CD8-positive, alpha-beta memory T cell (primary cell): ENCODE measurements at regions not wholly inside any gene's neighbourhood (a gene's known extent, or its start where the extent isn't known, plus 50 kb on each side); places are given as distances from the start of the nearest gene placed in this dataset.

Source experiments
- CTCF ChIA-PET: fragments of 350-600 bp; sonication (Branson Sonifier 250); formaldehyde crosslinking; loops from one replicate; lab custom pipeline; 2021; ENCODE audit warnings: antibody characterized with exemption; lab: Charles Lee
- POLR2A ChIA-PET: fragments of 350-600 bp; sonication (Branson Sonifier 250); formaldehyde crosslinking; loops from one replicate; lab custom pipeline; 2021; ENCODE audit warnings: antibody characterized with exemption; lab: Charles Lee
- DNase-seq, 5 donors: peaks; one replicate each; pipeline versions ENCODE4 v3.0.0 to v3.0.0-alpha.2; 2020 to 2022; ENCODE audit warnings: mixed read lengths in 1 of 5
- H3K27ac ChIP-seq: one replicate; pipeline ENCODE4 v1.7.0; 2013; ENCODE audit warnings: low read depth, mild to moderate bottlenecking, low read length, moderate library complexity
- H3K27me3 ChIP-seq: 2 replicates; pipeline ENCODE4 v1.7.0; 2013; ENCODE audit warnings: low read length, mild to moderate bottlenecking; ENCODE audit not compliant: insufficient read depth, poor library complexity, severe bottlenecking
- H3K36me3 ChIP-seq: 2 replicates; pipeline ENCODE4 v1.7.0; 2013; ENCODE audit warnings: mild to moderate bottlenecking, low read length, moderate library complexity; ENCODE audit not compliant: insufficient read depth
- H3K4me1 ChIP-seq: 2 replicates; pipeline ENCODE4 v1.7.0; 2013; ENCODE audit warnings: mild to moderate bottlenecking, low read length, moderate library complexity; ENCODE audit not compliant: insufficient read depth
- H3K4me3 ChIP-seq: 2 replicates; pipeline ENCODE4 v1.7.0; 2013; ENCODE audit warnings: mild to moderate bottlenecking, low read length
- H3K9me3 ChIP-seq: 2 replicates; pipeline ENCODE4 v1.7.0; 2013; ENCODE audit warnings: mild to moderate bottlenecking, low read length
- H3K27ac Mint-ChIP-seq, 8 donors: one replicate each; pipeline ENCODE4 v1.8.0; 2020 to 2021; ENCODE audit warnings: mixed read lengths in 8 of 8, mild to moderate bottlenecking in 6 of 8, inconsistent platforms in 3 of 8, moderate library complexity in 3 of 8
- H3K27me3 Mint-ChIP-seq, 2 donors: one replicate each; pipeline ENCODE4 v1.8.0; 2020 to 2021; ENCODE audit warnings: mixed read lengths in 2 of 2, mild to moderate bottlenecking in 1 of 2, moderate library complexity in 1 of 2
- H3K36me3 Mint-ChIP-seq, 3 donors: one replicate each; pipeline ENCODE4 v1.8.0; 2020 to 2021; ENCODE audit warnings: mixed read lengths in 3 of 3, inconsistent platforms in 1 of 3, mild to moderate bottlenecking in 1 of 3
- H3K4me1 Mint-ChIP-seq, 3 donors: one replicate each; pipeline ENCODE4 v1.8.0; 2020 to 2021; ENCODE audit warnings: mixed read lengths in 3 of 3, inconsistent platforms in 1 of 3, mild to moderate bottlenecking in 1 of 3
- H3K4me3 Mint-ChIP-seq, 7 donors: one replicate each; pipeline ENCODE4 v1.8.0; 2020 to 2021; ENCODE audit warnings: mixed read lengths in 7 of 7, mild to moderate bottlenecking in 6 of 7, moderate library complexity in 4 of 7, inconsistent platforms in 2 of 7
- H3K9me3 Mint-ChIP-seq, 5 donors: one replicate each; pipeline ENCODE4 v1.8.0; 2020 to 2022; ENCODE audit warnings: mixed read lengths in 5 of 5, mild to moderate bottlenecking in 3 of 5, moderate library complexity in 2 of 5, inconsistent platforms in 1 of 5

- Histone ChIP-seq H3K27ac (no peak overlapping the region), H3K4me1 (no peaks in the 10 kb centered on the region), H3K4me3 (no peak overlapping the region), H3K9me3 (no peaks in the 10 kb centered on the region), H3K27me3 (no peaks in the 10 kb centered on the region), H3K36me3 (no peaks in the 10 kb centered on the region)
- ChIA-PET POLR2A (no interaction called here), CTCF (no interaction called here)
- no peaks in the 10 kb centered on the region for H3K4me1 Mint-ChIP-seq
- DNase-seq, result no peak
- H3K9me3 Mint-ChIP-seq, result peaks cover 0 to 13% (median 3%) of the 10 kb centered on the region in 5 donors
- H3K4me3 Mint-ChIP-seq, result no peak overlapping the region
- H3K27me3 Mint-ChIP-seq, result no peaks in the 10 kb centered on the region
- H3K36me3 Mint-ChIP-seq, result no peaks in the 10 kb centered on the region
- H3K27ac Mint-ChIP-seq, result no peak overlapping the region
Observed at GRCh38 chr21:24210130-24210529, 1397.2 kb downstream of the MRPL39 start.

- Histone ChIP-seq H3K36me3 (no peaks in the 10 kb centered on the region), H3K27me3 (no peaks in the 10 kb centered on the region), H3K4me3 (no peak overlapping the region), H3K9me3 (no peaks in the 10 kb centered on the region), H3K4me1 (no peaks in the 10 kb centered on the region), H3K27ac (no peak overlapping the region)
- no peaks in the 10 kb centered on the region for H3K27me3 Mint-ChIP-seq
- CTCF ChIA-PET, result no interaction called here
- H3K4me3 Mint-ChIP-seq, result no peak overlapping the region
- peaks cover 0 to 13% (median 3%) of the 10 kb centered on the region in 5 donors for H3K9me3 Mint-ChIP-seq
- no peak for DNase-seq
- no peaks in the 10 kb centered on the region for H3K36me3 Mint-ChIP-seq
- no peak overlapping the region for H3K27ac Mint-ChIP-seq
- H3K4me1 Mint-ChIP-seq, result no peaks in the 10 kb centered on the region
- POLR2A ChIA-PET, result no interaction called here
Observed at GRCh38 chr21:24208562-24209260, 1398.6 kb downstream of the MRPL39 start.

DNA sequence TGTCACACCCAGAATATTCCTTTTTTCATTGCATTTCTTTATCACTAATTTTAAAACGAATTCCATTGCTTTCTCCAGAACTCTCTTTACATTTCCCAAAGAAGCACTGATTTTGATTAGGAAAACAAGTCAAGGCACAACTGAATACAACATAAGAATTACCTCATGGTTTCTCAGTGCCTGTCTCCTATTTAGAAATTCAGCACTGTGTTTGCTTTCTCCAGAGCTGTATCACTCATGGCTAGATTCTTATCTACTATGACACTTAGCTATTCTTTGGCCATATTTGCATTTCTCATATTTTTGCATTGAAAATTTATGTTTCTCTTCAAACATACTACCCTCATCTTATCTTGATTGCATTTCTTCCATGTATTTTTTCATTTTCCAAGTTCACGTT, 1402.0 kb downstream of the MRPL39 start:
- Mint-ChIP-seq H3K4me1 (no peaks in the 10 kb centered on the region), H3K9me3 (peaks cover 0 to 4% (median 3%) of the 10 kb centered on the region in 5 donors), H3K4me3 (no peak overlapping the region), H3K27me3 (no peaks in the 10 kb centered on the region), H3K27ac (no peak overlapping the region), H3K36me3 (no peaks in the 10 kb centered on the region)
- Histone ChIP-seq H3K4me1 (no peaks in the 10 kb centered on the region), H3K36me3 (no peaks in the 10 kb centered on the region), H3K27me3 (no peaks in the 10 kb centered on the region), H3K9me3 (no peaks in the 10 kb centered on the region), H3K4me3 (no peak overlapping the region), H3K27ac (no peak overlapping the region)
- ChIA-PET CTCF (interaction anchor here (0.9 kb wide), 1 partner anchor 10 kb away, joined by 3 read pairs; no protein-coding TSS in a partner anchor), POLR2A (no interaction called here)
- DNase-seq, result no peak

- Mint-ChIP-seq H3K27ac (no peak overlapping the region), H3K4me1 (no peaks in the 10 kb centered on the region), H3K9me3 (peaks cover 0 to 3% (median 0%) of the 10 kb centered on the region in 5 donors), H3K27me3 (no peaks in the 10 kb centered on the region), H3K36me3 (no peaks in the 10 kb centered on the region), H3K4me3 (no peak overlapping the region)
- H3K4me3 ChIP-seq, result no peak overlapping the region
- H3K27ac ChIP-seq, result no peak overlapping the region
- H3K9me3 ChIP-seq, result no peaks in the 10 kb centered on the region
- CTCF ChIA-PET, result interaction anchor here (0.9 kb wide), 1 partner anchor 11 kb away, joined by 3 read pairs; no protein-coding TSS in a partner anchor
- no peaks in the 10 kb centered on the region for H3K36me3 ChIP-seq
- H3K27me3 ChIP-seq, result no peaks in the 10 kb centered on the region
- no peak for DNase-seq
- no peaks in the 10 kb centered on the region for H3K4me1 ChIP-seq
- POLR2A ChIA-PET, result no interaction called here
Observed at GRCh38 chr21:24204641-24205040, 1402.6 kb downstream of the MRPL39 start.

DNA sequence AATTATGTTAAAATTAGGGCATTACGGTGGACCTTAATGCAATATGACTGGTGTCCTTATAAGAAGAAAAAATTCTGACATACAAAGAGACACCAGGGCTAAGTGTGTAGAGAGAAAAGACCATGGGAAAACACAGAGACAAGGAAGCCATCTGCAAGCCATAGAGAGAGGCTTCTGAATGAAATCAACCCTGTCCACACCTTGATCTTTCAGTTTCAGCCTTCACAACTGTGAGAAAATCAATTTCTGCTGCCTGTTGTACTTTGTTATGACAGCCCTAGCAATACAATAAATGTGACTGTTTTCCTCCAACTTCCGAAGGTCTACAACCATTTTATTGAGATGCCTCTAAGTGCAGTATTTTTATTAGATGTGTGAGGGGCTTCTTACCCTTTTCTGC, 1407.2 kb downstream of the MRPL39 start:
- H3K4me3 Mint-ChIP-seq, result no peak overlapping the region
- Histone ChIP-seq H3K36me3 (no peaks in the 10 kb centered on the region), H3K4me3 (no peak overlapping the region), H3K9me3 (no peaks in the 10 kb centered on the region), H3K27me3 (no peaks in the 10 kb centered on the region), H3K27ac (no peak overlapping the region), H3K4me1 (no peaks in the 10 kb centered on the region)
- H3K27ac Mint-ChIP-seq, result no peak overlapping the region
- no peaks in the 10 kb centered on the region for H3K4me1 Mint-ChIP-seq
- H3K9me3 Mint-ChIP-seq, result no peaks in the 10 kb centered on the region
- H3K27me3 Mint-ChIP-seq, result no peaks in the 10 kb centered on the region
- ChIA-PET CTCF (no interaction called here), POLR2A (no interaction called here)
- DNase-seq, result no peak
- no peaks in the 10 kb centered on the region for H3K36me3 Mint-ChIP-seq

- POLR2A ChIA-PET, result no interaction called here
- Histone ChIP-seq H3K27ac (no peak overlapping the region), H3K27me3 (no peaks in the 10 kb centered on the region), H3K36me3 (no peaks in the 10 kb centered on the region), H3K9me3 (no peaks in the 10 kb centered on the region), H3K4me3 (no peak overlapping the region), H3K4me1 (no peaks in the 10 kb centered on the region)
- Mint-ChIP-seq H3K4me3 (no peak overlapping the region), H3K27ac (peak overlapping the region in 1 of 8 donors; percentile 8), H3K36me3 (no peaks in the 10 kb centered on the region), H3K4me1 (no peaks in the 10 kb centered on the region), H3K27me3 (no peaks in the 10 kb centered on the region), H3K9me3 (no peaks in the 10 kb centered on the region)
- DNase-seq, result no peak
- CTCF ChIA-PET, result no interaction called here
Observed at GRCh38 chr21:24197923-24198322, 1409.4 kb downstream of the MRPL39 start.

DNA sequence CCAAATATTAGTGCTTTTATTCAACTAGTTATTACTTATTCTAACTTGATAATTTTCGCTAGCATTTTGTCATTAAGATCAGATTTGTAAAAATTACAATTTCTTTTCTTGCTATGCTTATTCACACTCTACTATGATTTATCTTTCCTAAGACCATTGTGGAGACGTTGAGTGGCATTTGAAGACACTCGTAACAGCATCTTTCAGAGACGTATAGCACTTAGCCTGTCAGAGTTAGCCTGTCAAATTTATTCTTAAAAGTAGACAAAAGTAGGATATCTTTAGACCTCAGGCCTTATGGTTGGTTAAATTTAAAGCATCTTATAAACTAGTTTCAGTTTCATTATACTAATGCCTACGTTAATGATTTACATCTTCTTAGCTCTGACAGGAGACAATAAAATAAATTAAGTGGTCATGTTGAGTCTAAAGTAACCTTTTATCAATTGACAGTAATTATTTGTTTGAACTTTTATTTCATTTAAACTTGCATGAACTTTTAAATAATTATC, 1410.1 kb downstream of the MRPL39 start:
- H3K4me3 Mint-ChIP-seq, result no peak overlapping the region
- Histone ChIP-seq H3K36me3 (no peaks in the 10 kb centered on the region), H3K4me3 (no peak overlapping the region), H3K9me3 (no peaks in the 10 kb centered on the region), H3K27me3 (no peaks in the 10 kb centered on the region), H3K27ac (no peak overlapping the region), H3K4me1 (no peaks in the 10 kb centered on the region)
- H3K27ac Mint-ChIP-seq, result no peak overlapping the region
- no peaks in the 10 kb centered on the region for H3K4me1 Mint-ChIP-seq
- ChIA-PET CTCF (no interaction called here), POLR2A (no interaction called here)
- no peak for DNase-seq
- peaks cover 0 to 2% (median 0%) of the 10 kb centered on the region in 5 donors for H3K9me3 Mint-ChIP-seq
- no peaks in the 10 kb centered on the region for H3K36me3 Mint-ChIP-seq
- no peaks in the 10 kb centered on the region for H3K27me3 Mint-ChIP-seq

DNA sequence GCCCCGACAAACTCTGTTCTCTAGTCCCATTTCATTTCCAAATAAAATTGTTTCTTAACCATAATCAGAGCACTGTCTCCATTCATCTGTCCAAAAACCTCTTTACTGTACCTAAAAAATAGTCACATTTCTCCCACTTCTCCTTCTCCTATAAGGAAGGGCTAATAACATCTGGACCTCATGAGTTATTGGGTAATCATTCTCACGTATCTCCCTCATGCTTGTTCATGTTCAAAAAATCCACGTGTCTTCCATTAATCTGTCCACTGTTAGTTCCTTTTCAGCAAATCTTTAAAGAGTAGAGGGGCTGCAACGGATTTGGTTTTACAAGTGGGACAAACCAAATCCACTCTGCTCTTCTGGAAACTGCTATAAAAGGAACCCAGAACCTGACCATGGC, 1418.8 kb downstream of the MRPL39 start:
- Histone ChIP-seq H3K4me1 (no peaks in the 10 kb centered on the region), H3K36me3 (no peaks in the 10 kb centered on the region), H3K27me3 (no peaks in the 10 kb centered on the region), H3K9me3 (no peaks in the 10 kb centered on the region), H3K4me3 (no peak overlapping the region), H3K27ac (no peak overlapping the region)
- no peak overlapping the region for H3K27ac Mint-ChIP-seq
- no peaks in the 10 kb centered on the region for H3K4me1 Mint-ChIP-seq
- DNase-seq, result no peak
- peaks cover 3 to 8% (median 5%) of the 10 kb centered on the region in 5 donors for H3K9me3 Mint-ChIP-seq
- H3K4me3 Mint-ChIP-seq, result no peak overlapping the region
- ChIA-PET POLR2A (no interaction called here), CTCF (no interaction called here)
- no peaks in the 10 kb centered on the region for H3K27me3 Mint-ChIP-seq
- H3K36me3 Mint-ChIP-seq, result no peaks in the 10 kb centered on the region
